HG03521 (cell line): ENCODE measurements at regions not wholly inside any gene's neighbourhood (a gene's known extent, or its start where the extent isn't known, plus 50 kb on each side); places are given as distances from the start of the nearest gene placed in this dataset.

Experiments used
- ATAC-seq: cut with Tn5 transposase; IDR thresholded peaks from one replicate; pipeline ENCODE4 v1.9.1; 2021; ENCODE audit warnings: mild to moderate bottlenecking, moderate library complexity; ENCODE audit not compliant: unreplicated experiment

DNA sequence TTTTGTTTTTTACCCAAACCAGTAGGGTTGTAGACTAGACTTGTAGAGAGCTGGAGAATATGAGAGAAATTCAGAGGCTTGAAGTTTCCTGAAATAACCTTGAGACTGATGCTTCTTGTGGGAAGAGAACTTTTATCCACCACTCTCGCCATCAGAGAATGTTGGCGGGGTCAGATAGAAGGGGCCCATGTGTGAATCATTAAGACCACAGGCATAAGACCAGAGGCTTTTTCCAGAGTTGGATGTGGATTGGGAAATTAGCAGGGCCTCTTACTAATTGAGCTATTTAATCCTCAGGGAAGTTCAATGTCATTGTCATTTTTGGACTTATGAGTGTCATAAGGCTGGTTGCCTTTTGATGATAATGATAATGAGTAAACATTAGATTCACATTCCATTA, 246.9 kb upstream of the THRB start:
- ATAC-seq: no peak

- no peak for ATAC-seq
These were observed 253.9 kb upstream of the THRB start for GRCh38 chr3:24748520-24748919.

- no peak for ATAC-seq
These were observed 256.4 kb upstream of the THRB start for GRCh38 chr3:24751020-24751419.

DNA sequence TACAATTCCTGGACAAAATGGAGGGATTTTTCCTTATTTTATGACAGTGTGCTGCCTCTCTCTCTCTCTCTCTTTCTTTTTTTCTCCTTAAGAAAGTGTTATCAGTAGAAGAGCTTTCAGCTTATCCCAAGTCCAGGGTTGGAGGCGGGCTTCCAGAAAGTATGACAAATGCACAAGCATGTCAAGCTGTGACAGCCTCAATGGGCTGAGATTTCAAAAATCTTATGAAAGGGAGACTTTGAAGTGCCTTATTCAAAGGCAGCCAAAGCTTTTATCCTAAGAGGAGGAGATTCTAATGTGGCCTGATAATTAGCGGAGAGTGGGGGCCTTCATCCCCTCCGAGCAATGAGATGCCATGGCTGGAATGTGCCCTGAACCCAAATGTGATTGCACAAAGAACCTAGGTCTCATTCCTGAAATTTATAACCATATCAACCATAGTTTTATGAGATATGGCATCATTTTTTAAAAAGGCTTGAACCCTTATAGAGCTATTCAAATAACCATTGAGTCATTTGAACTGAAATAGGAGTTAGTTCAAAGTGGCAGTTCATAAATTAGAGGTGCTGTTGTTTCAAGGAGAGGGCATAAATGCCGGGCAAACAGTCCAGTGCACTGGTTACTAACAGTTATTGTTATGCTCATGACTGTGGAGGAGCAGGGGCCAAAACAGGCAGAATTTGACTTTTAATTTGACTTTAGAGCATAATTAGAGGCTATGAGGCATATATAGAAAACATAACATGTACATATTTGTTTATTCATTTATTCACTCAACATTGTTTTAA, 261.6 kb upstream of the THRB start:
- no peak for ATAC-seq

DNA sequence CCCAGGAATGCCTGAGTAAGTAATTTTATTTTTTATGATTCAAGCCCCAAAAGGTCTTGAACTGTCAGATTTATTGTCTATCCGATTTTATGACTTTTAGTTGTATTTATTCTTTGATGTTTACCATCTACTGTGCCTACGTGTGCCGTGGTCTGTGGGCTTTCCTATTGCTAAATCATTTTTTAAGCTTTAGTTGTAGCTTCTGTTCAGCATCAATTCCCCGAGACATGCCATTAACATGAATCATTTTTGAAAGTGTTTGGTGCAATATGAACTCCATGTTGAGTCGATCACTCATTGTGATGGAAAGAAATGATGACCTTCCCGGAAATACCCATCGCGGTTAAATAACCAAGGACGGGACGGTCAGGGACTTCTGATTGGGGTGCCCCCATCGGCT, 268.7 kb upstream of the THRB start:
- no peak for ATAC-seq

GRCh38 chr3:24764236-24764915, 269.7 kb upstream of the THRB start:
- ATAC-seq: no peak

GRCh38 chr3:24765399-24765798, 270.7 kb upstream of the THRB start:
- no peak for ATAC-seq

GRCh38 chr3:24769918-24770317, 275.3 kb upstream of the THRB start:
- ATAC-seq: no peak

DNA sequence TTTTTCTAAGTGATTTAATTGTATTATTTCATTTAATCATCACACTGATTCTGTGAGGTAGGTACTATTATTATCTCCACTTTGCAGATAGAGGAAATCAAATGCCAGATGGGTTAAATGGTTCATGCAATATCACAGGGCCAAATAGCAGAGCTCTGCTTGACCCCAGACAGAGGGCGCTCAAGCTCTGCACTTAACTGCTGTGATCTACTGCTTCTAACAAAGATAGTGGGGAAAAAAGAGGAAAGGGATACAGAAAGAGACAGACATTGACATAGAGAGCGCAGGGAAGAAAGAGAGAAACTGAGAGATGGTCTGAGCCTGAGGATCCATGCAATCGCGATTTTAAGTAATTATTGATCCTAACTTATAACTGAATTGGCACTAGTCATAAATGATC, 279.1 kb upstream of the THRB start:
- peak; percentile 72 for ATAC-seq

DNA sequence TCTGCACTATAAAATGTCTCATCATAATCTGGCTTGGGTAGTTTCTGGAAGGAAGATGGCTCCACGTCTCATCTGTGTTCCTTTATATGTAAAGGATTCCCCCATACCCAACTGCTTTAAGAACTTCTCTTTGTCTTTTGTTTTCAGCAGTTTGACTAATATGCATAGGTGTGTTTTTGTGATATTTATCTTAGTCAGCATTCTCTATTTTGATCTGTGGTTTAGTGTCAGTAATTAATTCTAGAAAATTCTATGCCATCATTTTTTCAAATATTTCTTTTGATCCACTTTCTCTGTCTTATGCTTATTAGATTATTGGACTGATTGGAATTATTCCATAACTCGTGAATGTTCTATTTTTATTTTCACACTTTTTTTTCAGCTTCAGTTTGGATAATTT, 286.3 kb upstream of the THRB start:
- no peak for ATAC-seq

DNA sequence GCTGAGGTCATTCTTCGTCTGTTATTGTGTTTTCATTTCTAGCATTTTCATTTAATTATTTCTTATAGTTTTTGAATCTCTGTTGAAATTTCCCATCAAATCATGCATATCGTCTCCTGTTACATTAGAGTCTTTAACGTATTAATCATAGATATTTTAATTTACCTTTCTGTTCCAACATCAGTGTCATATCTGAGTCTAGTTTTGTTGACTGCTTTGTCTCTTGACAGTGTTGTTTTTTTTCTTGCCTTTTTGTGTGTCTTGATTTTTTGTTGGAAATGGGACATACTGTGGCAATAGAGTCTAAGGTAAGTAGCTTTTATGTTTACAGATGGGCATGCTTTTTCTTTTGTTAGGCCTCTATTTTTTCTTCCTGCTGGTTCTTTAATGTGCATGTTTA, 286.8 kb upstream of the THRB start:
- no peak for ATAC-seq

- ATAC-seq: no peak
These were observed 299.2 kb upstream of the THRB start for GRCh38 chr3:24793896-24794295.

DNA sequence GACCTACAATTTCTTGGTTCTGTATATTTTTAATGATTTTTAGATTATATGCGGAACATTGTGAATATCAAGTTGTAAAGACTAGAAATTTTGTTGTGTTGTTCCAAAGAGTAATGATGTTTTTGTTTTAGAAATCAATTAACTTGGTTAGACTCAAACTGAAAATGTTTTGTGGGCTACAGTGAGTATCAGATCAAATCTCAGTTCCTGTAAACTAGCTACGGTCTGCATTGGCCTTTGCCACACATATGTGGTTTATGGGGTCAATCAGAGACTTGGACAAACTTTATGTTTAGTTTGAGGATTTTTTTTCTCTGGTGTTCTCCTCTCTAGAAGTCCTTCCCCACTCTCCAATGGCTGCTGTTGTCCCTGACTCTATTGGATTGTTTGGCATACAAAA, 308.0 kb upstream of the THRB start:
- ATAC-seq: peak; percentile 93

DNA sequence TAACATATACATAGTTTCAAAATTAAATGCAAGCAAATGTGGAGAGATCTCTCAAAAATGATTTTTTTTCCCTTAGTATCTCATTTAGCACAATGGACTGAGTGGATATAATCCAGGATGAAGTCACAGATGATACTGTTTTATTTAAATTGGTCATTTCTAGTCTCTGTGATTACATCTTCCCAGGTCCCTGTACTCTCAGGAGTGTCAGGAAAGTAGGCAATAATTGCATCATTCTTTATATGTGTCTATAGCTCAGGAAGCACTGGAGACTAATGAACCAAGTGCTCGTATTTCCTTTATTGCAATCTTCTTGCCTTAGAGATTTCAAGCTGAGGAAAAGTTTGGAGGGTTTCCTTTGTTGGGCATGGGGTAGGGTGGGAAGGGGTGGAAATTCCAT, 309.4 kb upstream of the THRB start:
- ATAC-seq: no peak

- ATAC-seq: no peak
These were observed 316.2 kb upstream of the THRB start for GRCh38 chr3:24810881-24811280.

- ATAC-seq: no peak
These were observed 317.5 kb upstream of the THRB start for GRCh38 chr3:24812116-24812515.

DNA sequence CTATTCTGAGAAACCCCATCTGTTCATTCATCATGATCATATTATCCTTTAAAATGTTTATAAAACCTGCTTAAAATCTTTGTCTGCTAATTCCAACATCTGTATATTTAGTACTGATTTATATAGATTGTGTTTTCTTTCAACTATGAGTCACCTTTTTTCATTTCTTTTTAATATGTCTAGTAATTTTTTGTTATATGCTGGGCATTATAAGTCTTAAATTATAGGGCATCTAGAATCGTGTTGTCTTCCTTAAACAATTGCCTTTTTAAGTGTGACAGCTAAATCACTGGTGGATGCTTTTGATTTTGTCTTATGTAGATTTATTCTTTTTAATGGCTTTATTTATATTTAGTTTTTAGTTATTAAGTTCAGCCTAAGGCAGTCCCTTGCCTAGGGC, 323.4 kb upstream of the THRB start:
- ATAC-seq: no peak

DNA sequence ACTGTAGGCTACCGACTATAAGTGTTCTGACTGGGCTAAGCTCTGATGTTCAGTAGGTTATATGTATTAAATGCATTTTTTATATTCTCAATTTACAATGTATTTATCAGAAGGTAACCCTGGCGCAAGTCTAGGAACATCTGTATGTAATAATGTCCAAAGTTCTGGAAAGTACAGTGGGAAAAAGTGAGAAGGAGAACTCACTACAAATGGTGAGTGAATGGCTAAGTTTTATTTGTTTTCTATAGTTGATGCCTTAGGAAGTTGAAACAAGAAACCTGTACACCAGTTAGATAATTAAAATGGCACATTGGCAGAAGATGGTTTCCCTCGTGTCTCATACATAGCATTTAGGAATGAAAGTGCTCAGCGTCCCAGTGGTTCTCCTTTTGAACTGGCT, 333.4 kb upstream of the THRB start:
- no peak for ATAC-seq

GRCh38 chr3:24828551-24828950, 333.9 kb upstream of the THRB start:
- no peak for ATAC-seq

DNA sequence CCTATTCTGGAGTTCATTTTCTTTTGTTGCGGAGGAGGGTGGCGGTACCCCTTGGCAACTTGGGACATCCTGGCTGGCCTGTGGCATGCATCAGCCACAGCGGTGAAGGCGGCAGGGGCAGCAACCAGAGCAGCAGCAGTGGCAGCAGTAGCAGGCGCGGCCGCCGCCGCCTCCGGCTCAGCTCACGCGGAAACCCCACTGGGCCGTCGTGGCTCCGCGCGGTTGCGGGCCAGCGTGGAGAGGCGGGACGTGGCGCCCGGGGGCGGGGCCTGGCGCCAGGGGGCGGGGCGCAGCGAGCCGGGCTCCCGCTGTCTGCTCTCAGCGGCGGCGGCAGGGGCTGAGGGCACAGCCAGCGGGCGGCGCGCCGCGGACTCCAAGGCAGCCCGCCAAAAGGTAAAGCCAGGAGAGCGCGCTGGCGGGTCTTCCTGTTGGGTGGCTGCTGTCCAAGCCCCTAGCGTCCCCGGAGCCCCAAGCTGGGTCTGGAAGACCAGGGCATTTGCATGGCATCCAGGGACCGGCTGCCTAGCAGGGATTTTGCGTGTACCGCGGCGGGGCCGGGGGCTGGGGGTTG, 334.4 kb upstream of the THRB start:
- no peak for ATAC-seq

DNA sequence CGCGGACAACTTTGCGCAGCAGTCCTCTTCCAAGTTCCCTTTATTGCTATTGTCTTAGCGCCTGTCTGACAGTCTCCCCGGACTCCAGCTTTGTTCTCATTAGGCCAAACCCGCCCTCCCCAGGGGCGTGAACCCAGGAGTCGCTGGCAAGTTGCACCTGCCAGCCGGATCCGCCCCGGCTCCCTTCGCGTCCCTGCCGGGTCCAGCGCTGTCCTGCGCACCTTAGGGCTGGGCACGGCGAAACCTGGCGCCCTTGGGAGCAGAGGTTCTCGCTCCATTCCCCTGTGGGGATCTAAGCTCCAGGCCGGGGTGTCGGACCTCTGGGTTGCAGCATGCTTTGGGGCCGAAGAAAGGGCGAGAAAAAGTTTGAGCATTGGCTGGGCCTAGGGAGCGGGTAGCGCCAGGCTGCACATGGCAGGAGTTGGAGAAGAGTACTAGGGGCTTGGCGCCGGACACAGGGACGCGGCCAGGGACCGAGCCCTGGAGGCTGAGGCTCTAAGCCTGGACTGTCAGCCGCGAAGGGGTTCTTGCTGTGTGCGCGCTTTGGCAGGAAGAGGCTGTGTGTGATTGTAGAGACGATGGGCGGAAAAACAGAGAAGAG, 335.1 kb upstream of the THRB start:
- ATAC-seq: no peak
